IPS DF 4.7 (cell line): ENCODE measurements at regions not wholly inside any gene's neighbourhood (a gene's known extent, or its start where the extent isn't known, plus 50 kb on each side); places are given as distances from the start of the nearest gene placed in this dataset.
"Not testable (repeated sequence)": the region's sequence is repeated elsewhere in the genome, so short reads cannot be mapped to it uniquely, and the experiment has no call there.

Experiments
- DNase-seq: peaks from one replicate; pipeline ENCODE4 v3.0.0-alpha.2; 2013; ENCODE audit warnings: low spot score; ENCODE audit errors: extremely low read depth

DNA sequence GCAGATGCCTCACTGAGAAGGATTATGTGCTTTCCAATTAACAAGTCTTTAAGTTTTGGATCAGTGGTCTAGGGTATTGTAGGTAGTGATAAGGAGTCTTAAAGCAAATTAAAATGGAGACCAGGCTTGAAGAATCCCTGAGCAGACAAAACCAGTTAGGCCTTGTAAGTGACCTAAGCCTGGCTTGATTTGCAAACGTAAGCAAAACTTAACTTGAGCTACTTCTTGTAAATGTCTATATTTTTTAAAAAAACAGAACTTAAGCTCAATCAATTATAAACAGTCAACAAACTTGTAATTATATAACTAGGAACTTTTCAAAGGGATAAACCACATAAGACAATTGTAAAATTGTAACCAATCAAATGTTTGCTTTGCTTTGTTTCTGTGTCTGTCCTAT is 72.7 kb upstream of the NALF2 start:
- no peak for DNase-seq

DNA sequence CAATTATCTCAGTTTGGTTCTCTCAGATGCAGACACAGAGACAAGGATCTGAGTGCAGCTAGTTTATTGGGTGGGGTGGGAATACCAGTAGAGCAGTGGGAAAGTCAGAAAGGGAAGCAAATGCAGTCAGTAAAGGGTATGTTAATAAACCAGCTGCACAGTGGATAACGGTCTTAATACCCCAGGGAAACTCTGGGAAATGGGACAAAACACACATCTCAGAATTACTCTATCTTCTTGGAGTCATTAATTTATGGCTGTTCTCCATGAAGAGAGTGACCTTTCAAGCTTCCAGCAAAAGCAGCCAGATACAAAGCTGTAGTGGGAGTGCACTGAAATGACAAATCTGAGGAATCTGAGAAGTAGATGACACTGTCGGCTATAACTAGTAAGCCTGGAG is 73.3 kb upstream of the NALF2 start:
- DNase-seq, result no peak

DNA sequence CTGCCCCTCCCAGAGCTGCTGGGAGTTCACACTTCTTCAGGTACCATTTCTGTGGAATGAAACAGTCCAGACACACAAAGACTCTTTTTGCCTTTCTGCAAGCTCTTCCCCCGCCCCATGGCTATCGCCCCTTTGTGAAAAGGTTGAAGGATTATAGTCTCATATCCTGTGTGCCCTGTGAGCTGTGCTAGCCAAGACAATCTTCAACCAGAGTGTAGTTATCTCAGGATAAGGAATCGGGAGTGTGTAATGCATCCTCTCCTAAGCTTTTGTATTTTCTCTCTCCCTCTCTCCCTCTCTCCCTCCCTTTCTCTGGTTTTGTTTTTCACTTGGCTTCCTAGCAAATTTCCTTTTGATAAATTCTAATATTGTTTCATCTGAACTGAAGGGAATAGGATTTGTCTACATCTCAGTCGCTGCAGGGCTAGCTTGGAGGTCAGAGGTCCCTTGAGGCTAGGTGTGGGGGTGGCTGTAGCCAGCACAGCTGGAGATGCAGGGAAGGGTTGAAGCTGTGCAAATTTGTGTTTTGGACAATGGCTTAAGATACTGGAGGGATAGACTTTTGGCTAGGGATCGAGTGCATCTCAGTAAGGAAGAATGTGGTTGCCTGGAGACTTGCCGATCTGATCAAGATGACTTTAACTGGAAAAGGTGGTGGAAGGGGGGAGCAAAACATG is 74.6 kb upstream of the NALF2 start:
- no peak for DNase-seq

DNA sequence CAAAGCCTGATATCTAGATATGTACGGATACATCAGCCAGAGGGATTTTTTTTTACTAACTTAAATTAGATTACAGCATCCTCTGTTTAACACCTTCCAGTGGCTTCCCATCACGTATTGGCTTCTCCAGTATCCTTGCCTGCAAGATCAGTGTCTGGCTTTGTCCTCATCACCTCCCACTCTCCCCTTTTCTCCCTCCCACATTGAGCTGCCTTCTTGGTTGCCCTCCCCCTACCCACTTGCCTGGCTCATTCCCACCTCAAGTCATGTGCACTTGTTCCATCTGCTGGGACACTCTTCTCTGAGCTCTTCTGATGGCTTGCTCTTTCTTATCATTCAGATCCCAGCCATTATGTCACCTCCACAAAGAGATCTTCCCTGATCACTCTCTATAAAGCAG is 75.9 kb upstream of the NALF2 start:
- DNase-seq, result no peak

DNA sequence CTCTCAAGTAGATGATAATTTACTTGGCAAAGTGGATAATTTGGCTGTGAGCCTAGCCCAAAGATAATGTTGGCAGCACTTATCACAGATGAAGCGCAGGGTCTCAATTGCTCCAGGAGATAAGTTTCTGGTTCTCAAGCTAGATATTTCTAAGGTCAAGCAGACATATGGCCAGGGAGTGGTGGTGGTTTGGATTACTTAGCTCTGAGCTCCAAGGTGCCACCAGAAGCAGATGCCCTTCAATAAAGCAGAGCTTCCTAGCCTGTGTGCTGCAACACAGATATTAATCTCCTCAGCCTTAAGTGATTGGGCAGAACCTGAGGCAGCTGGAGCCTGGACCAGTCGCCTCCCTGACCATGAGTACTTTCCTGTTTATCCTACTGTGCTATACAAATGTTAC is 79.2 kb upstream of the NALF2 start:
- no peak for DNase-seq

DNA sequence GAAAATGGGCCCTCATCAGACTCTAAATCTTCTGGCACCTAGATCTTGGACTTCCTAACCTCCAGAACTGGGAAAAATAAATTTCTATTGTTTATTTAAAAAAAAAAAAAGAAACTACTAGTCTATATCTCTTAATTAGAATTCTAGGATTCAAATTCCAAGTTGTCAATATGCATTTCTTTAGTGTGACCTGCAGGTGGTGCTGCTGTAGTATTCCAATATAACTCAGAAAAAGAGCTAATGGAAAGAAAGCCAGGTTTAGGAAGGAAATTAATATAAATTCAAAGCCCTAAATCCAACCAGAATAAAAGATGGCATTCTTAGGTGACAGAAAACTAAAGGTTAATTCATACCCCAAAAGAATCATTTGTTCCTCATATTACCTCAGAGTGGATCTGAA is 80.0 kb upstream of the NALF2 start:
- DNase-seq, result no peak

DNA sequence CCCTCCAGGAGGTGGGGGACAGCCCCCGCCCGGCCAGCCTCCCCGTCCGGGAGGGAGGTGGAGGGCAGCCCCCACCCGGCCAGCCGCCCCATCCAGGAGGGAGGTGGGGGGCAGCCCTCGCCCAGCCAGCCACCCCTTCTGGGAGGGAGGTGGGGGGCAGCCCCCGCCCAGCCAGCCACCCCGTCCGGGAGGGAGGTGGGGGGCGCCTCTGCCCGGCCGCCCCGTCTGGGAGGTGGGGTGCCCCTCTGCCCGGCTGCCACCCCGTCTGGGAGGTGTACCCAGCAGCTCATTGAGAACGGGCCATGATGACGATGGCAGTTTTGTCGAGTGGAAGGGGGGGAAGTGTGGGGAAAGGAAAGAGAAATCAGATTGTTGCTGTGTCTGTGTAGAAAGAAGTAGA is 81.9 kb upstream of the NALF2 start:
- not testable (repeated sequence) for DNase-seq

DNA sequence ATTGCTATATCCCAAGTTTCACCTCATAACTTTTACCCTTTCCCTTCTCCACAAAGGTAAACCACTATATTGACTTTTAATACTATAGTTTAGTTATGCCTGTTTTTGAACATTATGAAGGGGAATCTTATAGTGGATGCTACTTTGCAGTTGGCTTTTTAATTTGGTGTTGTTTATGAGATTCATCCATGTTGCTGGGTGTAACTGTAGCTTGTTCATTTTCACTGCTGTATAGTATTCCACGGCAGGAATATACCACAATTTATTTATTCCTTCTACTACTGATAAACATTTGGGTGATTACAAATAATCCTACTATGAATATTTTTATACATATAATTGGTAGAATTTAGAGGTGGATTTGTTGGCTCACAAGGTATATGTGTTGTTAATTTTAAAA is 88.4 kb upstream of the NALF2 start:
- no peak for DNase-seq

DNA sequence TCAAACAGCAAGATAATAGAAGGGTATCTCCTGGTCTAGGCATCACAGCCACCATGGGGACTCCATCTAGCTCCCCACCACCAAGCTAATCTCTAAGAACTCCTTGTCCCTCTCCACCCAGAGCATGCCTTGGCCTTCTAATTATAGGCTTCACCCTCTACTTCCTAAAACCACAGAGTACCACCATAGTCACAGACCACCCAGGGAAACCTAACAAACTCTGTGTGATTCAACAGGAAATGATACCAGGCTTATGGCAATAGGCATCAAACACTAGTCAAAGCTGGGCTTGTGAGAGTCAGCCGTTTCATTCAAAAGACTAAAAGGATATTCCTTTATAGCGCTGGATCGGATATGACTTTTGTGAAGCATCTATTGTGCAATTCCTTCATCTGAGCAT is 91.5 kb upstream of the NALF2 start:
- no peak for DNase-seq

DNA sequence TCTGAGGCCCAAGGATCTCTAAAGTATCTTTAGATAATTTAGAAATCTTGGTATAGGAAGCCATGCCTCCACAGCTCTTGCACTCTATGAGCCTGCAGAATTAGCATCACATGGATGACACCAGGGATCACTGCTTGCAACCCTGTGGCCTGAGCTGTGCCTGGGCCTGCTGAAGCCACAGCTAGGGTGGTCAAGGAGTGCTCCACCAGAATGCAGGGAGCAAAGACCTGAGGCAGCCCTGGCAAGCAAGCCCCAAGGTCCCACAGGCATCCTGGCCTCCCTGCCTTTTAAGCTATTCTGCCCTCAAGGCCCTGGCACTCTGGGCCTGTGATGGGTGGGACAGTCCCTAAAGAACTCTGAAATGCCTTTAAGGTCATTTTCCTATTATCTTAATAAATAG is 105.2 kb upstream of the NALF2 start:
- no peak for DNase-seq

DNA sequence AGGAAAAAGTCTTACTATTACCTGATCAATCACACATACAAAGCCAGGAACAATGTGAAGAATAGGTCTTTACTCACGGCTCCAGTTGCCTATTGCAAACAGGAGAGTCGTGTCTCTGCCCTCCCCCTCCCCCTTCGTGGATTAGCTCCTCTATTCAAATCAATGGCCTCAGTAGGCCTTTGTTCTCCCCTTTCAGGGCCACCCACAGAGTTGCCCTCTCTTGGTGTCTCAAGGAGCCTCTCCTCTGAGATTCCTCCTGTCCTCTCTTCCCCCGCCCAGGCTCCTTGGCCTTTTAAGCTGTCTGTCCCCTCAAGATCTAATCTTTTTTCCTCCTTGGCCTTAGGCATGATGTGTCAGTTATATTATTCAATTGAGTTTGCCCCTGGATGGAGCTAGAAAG is 107.2 kb upstream of the NALF2 start:
- DNase-seq, result no peak

DNA sequence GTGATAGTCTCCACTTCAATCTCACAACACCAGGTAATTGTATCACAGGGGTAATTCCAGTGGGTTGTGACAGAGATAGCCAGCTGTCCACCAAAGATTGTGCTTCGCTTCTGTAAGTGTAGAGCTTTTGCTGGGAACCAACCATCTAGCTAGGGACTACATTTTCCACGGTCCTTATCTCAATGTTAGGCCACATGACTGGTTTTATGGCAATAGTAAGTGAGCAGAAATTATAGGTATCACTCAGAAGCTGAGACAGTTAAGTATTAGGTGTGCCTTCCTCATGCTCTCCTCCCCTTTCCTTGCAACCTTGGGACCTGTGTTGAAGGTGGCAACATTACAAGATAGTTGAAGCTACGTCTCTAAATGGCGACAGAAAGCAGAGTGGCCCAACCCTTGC is 108.8 kb upstream of the NALF2 start:
- DNase-seq, result no peak

DNA sequence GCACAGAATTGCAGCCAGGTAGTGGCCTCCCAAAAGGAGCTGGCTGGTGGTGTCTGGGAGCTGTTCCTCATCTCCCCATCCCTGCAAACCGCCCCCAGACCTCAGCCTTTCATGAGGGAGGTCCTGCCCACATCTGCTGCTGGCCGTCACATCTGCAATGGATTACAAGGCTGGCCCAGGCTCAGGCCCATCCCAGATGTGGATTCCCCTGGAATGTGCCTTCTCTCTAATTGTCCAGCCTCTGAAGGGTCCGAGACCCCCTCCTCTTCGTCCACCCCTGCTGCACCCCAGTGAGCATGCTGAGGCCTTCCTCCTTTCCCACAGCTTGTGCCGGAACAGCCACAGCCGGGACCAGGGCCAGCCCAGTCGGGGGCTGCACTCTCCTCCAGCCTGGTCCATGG is 115.0 kb upstream of the NALF2 start:
- no peak for DNase-seq

DNA sequence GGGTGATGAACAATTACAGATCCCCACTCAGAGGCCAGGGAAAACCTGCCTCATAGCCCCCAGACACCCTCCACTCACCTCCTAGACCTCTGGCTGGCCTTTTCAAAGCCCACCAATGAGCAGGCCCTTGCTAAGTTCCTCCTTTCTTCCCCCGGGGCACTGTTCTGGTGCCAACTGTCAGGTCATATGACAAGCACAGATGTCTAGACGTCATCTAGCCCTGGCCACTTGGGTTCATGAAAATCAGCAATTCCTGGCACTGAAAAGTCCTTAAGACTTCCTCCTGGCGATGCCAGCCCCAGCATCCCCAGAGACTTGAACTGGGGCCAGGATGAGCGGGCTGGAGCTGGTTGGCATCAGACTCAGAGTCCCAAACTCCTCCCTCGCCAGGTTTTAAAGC is 115.6 kb upstream of the NALF2 start:
- no peak for DNase-seq

DNA sequence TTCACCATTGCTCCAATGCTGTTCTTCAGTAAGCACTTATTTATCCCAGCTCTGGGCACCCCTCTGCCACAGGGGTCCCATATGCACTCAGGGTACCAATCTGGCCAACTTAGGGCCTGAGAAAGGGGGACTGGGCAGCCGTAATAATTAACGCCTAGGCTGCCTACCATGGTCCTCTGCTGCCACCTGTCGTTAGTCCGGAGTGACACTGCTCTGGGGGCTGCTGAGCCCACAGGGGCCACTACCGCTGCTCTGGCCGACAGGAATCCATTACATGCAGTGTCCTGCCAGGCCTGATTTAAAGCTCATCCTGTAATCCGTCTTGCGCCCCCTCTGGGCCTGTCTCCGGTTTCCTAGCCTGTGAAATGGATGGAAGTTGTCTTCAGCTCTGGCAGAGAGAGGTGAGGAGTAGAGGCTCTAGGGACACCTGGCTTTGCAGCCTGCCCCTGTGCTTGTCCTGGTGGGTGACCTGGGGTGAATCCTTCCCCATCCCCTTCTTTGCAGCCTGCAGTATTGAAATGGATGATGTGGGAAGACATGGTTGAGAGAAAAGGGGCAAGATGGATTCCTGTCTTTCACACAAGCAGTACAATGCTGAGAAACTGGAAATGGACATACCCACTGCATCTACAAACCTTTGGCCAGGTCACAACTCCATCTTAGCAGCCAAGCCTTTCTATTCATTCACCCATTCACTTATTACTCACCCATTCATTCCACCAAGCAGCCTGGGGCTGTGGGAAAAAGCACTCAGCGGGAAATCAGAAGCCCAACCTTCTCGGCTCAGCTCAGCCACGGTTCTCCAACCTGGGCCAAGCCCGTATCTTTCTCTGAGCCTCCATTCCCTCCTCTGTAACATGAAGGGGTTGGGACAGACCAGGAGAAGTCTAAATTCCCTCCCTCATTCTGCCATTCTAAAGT is 116.3 kb upstream of the NALF2 start:
- peak; percentile 30 for DNase-seq

DNA sequence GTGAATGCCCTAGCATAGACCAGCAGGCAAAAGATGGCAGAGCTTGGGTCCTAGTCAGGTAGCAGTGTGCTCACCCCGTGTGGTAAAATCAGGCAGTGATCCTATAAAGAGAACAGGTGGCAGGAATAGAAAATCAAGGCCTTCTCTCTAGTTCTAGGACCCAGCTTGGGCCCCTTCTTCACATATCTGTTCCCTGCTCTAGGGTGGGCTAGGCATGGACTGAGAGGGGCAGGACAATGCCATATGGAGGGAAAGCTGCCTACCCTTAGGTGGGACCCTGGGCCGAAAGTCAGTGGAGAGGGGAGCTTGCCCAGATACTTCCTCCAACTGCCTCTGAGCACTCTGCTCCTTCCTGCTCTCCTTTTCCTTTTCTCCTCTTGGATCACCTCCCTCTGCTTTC is 117.4 kb upstream of the NALF2 start:
- no peak for DNase-seq

DNA sequence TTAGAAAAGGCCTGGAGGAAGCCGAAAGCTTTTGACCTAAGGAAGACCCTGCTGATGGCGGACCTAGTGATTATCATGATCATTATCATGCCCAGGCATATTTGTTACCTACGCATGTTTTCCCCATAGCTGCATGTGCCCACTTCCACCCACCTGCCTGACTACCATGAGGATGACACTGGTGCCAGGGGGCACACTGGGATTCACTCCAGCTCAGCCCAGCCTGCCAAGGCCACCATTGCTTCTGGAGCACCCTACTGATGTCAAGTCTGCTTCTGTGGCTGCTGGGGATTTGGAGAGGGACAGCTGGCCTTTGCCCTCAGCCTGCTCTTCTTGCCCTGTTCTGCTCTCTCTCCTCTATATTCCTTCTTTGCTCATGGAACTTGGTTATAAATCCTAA is 124.7 kb upstream of the NALF2 start:
- no peak for DNase-seq

DNA sequence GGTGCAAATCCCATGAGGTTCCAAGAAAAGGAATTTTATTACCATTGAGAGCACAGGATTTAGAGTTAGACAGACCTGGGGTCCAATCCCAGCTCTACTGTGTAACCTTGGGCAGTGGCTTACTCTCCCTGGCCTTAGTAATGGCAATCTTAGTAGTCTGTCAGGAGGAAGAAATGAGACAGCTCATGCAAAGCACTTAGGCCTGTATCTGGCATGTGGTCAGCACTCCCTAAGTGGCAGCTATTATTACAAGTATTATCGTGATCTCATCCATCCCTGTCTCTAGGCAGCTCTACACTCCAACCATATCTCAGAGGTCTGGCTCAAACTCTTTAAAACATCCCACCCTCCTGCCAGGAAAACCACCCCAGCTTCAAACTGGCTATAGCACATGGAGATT is 129.6 kb upstream of the NALF2 start:
- DNase-seq, result no peak

DNA sequence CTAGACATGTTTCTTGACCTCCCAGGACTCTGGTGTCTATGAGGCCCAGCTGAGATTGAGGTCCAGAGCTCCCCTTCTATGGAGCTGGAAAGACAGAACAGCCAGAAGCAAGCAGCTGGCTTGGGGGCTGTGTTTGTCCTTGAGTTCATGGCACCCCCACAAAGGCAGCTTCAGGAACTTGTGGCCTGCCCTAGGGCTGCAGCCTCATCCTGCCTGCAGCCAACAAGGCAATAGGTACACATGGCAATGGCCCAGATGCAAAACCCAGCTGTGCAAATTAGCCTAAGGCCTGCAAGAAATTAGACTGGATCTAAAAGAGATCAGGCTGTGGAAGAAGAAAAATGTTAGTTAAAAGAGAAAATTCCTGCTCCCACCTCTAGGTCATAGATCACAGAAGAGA is 131.7 kb upstream of the NALF2 start:
- no peak for DNase-seq

DNA sequence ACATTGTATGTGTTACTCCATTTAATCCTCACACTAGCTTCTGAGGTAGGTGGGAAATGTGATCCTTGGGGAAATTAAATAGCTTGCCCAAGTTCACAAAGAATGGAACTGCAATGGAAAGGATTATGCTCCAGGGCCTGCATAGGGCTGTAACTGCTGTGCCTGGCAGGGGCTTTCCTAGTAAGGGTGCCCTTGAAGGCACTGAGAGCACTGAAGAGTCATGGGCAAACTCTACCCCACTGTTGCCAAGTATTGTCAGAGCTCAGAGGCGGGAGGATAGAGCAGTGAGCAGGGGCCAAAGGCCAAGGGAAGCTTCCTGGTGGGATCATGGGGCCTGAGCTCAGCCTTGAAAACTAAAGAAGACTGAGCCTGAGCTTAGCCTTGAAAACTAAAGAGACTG is 133.0 kb upstream of the NALF2 start:
- DNase-seq, result no peak

DNA sequence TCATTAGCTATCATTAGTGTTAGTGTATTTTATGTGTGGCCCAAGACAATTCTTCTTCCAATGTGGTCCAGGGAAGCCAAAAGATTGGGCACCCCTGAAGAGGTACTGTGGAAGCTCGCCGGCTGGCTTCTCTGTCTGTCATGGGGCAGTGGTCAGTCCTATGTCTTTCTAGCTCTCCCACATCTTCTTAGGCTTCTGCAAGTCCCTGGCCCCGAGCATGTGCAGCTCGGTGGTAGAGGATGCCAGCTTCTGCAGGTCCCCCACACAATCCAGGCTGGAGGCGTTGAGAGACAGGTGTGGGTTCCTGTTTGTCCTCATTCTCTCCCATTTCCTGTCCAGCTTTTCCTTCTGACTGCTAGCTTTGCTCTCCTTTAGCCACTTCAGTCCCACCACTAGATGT is 134.1 kb upstream of the NALF2 start:
- DNase-seq, result no peak

DNA sequence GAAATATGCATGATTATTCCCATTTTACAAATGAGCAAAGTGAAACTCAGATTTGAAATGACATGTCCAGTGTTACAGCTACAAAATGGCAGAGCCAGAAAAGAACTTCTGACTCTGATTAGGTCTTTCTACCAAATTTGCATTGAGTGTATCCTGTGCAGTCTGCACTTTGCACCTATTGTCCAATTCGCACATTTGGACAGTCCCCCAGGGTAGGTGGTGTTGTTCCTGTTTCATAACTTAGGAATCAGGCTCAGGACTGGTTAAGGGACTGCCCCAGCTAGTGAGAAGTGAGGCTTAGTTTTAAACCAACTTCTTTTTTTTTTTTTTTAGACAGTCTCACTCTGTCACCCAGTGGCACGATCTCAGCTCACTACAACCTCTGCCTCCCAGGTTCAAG is 137.9 kb upstream of the NALF2 start:
- no peak for DNase-seq

DNA sequence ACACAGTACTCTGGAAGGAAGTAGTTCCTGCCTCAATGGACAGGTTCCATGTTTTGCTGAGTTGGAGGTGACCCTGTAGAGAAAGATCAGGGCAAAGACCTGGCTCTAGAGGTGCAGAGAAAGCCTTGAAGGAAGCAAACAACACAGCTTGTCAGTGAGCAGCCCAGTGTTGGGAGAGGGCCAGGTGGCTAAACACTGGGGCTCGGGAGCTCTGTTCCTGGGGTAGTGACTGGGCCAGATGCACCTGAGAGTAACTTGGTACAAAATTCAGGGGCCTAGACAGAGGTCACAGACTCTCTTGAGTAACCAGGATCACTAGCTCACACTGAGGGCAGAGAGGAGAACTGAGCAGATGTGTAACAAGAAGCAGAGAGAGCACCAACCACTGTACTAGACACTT is 138.4 kb upstream of the NALF2 start:
- no peak for DNase-seq
